NCI-H2196 treated with DMSO at 0.1 percent for 48 hours (cell line): ENCODE measurements at regions not wholly inside any gene's neighbourhood (a gene's known extent, or its start where the extent isn't known, plus 50 kb on each side); places are given as distances from the start of the nearest gene placed in this dataset.
"Not testable (repeated sequence)": the region's sequence is repeated elsewhere in the genome, so short reads cannot be mapped to it uniquely, and the experiment has no call there.

Source experiments
- DNase-seq: peaks from one replicate; lab custom pipeline; 2025; ENCODE audit not compliant: unreplicated experiment; lab: John Stamatoyannopoulos, UW

DNA sequence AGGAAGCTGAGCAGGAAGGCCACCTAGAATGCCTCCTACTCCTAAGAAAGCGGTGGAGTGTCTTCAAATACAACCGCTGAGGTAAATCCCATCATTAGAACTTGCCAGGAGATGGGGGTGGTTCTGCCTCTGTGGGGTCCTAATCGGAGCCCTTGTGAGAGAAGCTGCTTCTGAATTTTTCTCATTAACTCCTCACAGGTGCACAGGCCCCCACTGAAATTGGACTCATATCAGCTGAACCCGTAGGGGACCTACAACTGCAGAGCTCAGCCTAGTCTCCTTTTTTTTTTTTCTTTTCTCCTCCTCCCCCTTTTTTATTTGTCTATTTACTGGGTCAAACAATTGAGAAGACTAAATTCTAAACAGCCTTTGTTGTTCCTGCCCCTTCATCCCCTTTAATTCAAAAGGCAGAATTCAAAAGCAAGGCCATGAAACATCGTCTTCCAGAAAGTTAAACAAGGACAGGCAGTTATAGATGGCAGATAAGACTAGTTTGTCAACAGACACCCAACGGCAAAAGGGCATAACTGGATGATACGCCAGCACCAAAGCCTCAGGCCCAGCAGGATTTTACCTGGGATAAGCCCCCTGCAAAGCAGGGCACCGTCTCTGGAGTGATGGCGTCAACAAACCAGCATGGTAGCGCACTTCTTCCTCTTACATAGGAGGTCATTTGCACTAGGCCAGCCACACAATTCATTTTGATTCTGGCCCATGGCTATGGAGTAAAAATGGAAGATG lies 213.7 kb upstream of the HES1 start:
- DNase-seq, result no peak

DNA sequence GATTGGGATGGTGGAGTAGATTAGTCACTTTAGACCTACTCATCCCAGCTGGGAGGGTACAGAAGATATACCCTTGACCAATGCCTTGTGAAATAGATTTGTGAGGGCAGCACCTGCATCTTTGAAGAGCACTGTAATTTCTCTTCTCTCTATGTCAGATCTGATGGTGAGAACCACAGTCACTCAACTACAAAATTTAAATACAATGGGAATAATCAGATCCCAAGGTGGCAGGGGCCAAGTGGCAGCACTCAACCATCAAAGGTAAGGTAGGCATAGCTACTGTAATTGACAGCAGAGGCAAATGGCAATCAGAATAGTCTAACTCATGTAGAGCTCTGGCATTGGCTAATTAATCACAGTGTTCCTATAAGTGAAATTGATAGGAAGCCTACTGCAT lies 212.0 kb upstream of the HES1 start:
- not testable (repeated sequence) for DNase-seq

DNA sequence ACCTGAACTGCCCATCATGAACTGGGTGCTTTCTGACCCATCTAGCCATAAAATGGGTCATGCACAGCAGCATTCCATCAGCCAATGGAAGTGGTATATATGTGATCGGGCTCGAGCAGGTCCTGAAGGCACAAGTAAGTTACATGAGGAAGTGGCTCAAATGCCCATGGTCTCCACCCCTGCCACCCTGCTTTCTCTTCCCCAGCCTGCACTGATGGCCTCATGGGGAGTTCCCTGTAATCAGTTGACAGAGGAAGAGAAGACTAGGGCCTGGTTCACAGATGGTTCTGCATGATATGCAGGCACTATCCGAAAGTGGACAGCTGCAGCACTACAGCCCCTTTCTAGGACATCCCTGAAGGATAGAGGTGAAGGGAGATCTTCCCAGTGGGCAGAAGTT lies 209.9 kb upstream of the HES1 start:
- DNase-seq, result not testable (repeated sequence)

DNA sequence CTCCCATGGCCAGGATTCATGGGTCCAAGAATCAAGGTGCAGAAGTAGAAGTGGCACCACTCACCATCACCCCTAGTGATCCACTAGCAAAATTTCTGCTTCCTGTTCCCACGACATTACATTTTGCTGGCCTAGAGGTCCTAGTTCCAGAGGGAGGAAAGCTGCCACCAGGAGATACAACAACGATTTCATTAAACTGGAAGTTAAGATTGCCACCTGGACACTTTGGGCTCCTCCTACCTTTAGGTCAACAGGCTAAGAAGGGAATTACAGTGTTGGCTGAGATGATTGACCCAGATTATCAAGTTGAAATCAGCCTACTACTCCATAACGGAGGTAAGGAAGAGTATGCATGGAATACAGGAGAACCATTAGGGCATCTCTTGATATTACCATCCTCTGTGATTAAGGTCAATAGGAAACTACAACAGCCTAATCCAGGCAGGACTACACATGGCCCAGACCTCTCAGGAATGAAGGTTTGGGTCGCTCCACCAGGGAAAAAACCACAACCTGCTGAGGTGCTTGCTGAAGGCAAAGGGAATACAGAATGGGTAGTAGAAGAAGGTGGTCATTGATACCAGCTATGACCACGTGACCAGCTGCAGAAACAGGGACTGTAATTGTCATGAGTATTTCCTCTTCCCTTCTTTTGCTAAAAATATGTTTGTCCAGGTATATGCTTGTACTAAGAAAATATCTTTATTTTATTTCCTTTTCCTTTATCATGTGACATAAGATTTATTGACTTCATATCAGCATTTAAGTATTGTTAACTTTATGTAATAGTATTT lies 208.3 kb upstream of the HES1 start:
- not testable (repeated sequence) for DNase-seq

DNA sequence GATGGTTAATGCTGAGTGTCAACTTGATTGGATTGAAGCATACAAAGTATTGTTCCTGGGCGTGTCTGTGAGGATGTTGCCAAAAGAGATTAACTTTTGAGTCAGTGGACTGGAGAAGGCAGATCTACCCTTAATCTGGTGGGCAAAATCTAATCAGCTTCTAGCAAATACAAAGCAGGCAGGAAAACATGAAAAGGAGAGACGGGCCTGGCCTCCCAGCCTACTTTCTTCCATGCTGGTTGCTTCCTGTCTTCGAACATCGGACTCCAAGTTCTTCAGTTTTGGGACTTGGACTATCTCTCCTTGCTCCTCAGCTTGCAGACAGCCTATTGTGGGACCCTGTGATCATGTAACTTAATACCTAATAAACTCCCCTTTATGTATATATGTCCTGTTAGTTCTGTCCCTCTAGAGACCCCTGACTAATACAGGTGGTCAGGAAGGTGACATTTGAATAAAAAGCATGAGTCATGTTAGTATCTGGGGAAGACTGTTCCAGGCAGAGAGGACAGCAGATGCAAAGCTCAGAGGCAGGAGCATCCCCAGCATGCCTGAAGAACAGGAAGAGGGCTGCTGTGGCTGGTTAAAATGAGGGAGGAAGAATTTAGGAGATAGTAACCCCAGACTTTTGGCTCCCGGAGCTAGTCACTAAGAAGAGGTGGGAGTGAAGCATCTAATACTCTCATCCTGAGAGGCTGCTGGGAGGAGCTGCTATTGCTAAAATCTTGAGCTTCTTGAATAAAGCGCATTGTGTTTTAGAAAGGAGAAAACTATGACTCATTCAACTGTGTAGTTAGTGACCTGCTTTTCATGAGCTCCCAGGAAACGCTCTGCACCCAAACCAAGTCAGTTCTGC lies 207.4 kb upstream of the HES1 start:
- peak; percentile 42 for DNase-seq

DNA sequence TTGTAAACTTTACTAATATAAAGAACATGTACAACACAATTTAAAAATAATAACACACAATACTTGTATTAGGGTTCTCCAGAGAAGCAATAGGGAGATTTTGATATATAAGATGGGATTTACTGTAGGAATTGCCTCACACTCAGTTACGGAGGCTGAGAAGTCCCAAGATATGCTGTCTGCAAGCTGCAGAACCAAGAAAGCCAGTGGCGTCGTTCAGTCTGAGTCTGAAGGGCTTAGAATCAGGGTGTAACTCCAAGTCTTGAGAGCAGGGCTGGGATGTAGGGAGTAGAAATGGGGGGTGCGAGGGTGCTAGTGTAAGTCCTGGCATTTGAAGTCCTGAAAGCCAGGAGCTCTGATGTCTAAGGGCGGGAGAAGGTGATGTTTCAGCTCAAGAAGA lies 206.6 kb upstream of the HES1 start:
- no peak for DNase-seq

DNA sequence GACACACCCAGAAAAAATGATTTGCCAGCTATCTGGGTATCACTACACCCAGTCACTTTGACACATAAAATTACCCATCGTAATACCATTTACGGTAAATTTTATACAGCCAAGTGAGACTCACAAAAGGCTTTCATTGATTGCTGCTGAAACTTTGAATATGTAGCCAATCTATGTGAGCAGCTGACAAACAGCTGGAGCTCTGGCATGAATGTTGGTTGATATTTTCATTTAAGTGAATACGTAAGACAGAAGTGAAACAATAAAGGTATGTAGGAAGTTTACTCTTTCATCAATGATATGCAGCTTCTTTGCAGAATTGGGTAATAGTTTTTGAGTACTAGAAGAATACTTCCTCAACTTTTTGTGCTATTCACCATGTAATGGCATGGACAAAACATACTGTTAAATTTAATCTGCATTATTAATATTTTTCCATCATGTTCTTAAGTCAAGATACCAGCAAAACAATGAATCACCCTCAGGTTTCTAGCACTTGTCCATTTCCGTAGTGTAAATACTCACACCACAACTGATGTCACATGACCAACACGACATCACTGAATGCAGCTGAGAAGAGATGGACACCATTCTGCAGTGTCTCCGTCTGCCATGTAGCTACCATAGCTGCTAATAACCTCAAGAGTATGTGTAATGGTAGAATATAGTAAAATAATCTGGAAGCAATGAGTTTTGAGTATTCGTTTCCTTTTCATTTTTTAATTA lies 205.9 kb upstream of the HES1 start:
- no peak for DNase-seq

DNA sequence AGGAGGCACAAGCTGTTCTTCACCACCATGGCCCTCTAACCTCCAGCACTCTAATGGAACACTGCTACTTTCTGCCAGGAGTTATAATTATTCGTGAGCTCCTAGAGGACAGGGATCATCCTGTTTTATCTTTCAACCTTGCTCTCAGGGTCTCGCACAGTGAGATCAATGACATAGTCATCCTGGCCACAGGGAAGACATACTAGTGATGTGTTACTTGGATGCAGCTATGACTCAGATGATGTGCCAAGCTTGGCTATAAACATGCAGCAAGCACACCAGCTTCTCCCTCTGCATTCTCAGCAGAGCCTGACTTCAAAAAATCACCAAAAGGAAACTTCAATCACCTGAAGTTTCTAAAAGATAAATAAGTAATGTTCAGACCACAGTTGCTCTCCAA lies 203.8 kb upstream of the HES1 start:
- DNase-seq, result no peak

DNA sequence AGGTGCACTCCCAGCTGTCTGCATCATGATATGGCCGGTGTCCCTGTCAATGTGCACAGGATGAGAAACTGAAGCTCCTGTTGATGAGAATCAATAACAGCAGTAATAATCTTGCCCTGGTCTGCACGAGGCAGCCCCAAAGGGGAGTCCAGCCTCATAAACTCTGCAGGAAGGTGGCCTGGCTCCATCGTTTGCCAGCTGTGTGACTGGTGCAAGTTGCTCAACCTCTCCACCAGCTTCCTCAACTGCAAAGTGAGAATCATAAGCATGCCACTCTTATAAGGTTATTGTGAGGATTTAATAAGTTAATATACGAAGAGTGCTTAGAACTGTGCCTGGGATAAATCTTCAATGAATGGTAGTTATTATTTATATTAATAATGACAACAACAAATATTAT lies 203.4 kb upstream of the HES1 start:
- no peak for DNase-seq

DNA sequence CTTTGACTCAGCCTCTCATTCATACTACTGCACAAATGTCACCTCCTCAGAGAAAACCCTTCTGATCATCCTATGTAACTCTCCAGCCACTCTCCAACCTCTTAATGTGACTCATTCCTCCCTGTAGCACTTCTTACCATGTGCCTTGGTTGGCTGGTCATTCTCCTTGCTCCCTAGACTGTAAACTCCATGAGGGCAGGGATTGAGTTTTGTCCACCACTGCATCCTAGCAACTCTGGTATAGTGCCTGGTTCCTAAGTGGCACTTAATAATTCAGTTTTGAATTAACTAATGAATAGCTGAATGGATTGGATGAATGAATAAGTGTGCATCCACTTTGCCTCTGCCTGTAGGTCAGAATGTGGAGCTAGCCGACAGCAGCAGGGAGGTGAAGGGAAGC lies 202.5 kb upstream of the HES1 start:
- no peak for DNase-seq

DNA sequence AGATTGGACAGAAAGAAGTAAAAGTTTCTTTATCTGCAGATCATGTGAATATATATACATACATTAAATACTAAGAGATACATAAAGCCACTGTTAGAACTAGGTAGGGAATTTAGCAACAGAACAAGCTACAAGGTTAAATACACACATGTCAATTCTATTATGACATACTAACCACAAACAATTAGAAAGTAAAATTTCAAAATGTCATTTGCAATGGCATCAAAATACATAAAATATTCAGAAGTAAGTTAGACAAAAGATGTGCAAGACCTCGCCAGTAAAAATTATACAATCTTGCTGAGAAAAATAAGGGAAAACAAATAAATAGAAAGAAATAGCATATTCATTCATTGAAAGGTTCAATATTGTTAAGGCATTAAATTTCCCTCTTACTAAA lies 200.0 kb upstream of the HES1 start:
- no peak for DNase-seq

DNA sequence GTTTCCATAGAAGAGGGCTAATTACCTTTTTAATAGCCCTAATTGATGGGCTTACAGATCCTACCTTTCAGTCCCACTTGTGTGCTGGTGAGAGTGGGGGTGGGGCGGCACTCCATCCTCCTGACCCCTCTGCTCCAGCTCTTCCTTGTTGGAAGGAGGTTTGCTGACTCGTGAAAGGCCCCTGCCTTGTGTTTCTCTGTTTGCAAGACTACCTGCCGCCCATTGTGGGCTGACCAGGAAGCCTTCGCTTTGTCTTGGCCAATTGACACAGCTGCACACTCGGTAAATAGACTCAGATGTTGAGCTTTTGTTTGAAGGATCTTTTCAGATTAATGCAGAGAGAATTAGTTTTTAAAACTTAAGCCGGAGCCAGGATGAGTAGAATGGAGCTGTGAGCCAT lies 197.3 kb upstream of the HES1 start:
- DNase-seq, result peak; percentile 99

DNA sequence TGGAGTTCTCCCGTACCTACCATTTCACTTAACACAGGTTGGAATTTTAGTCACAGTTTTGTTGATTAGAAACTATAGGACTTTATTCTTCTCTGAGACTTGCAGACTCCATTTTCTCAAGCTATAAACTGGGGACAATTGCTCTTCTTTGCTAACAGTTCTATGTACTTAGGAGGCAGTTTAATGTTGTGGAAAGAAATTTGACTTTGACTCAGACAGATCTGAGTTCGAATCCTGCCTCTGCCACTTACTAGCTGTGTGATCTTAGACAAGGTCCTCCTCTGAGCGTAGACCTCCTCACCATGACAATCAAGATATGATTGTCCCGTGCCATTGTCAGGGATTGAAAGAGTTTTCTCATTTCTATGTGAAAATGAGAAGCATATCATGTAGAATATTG lies 196.4 kb upstream of the HES1 start:
- no peak for DNase-seq

DNA sequence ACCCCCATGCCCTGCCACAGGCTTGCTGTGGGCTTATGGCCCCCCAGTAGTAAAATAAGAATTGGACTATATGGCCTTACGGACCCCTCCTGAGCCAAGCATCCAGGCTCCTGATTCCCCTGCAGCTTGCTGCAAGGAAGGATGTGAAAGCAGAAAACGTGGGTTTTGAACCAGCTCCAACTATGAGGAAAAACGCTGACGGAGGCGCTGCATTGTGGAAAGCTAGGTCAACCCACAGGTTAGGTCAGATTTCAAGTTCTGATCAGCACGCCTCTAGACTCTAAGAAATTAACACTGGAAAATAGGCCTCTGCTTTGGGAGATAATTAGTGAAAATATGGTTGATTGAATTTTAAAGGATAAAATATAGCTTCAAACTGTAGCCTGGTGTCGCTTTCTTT lies 195.4 kb upstream of the HES1 start:
- peak; percentile 53 for DNase-seq

DNA sequence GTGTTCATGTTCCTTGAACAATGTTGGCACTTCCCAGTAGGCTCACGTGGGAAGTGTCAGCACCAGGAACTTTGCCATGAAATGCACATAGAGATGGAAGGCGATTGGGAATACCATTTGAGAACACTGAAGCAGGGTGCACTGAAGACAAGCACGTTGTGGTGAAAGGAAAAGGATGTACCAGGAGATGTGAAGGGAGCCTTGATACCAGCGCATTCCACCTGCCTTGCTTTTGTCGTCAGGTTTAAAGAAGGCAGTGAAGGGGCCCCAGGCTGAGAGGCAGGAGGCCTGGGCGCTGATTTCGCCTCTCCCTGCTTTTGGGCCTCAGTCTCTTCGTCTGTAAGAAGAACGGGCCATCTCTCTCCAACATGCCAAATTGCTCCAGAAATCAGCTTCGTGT lies 194.5 kb upstream of the HES1 start:
- no peak for DNase-seq

DNA sequence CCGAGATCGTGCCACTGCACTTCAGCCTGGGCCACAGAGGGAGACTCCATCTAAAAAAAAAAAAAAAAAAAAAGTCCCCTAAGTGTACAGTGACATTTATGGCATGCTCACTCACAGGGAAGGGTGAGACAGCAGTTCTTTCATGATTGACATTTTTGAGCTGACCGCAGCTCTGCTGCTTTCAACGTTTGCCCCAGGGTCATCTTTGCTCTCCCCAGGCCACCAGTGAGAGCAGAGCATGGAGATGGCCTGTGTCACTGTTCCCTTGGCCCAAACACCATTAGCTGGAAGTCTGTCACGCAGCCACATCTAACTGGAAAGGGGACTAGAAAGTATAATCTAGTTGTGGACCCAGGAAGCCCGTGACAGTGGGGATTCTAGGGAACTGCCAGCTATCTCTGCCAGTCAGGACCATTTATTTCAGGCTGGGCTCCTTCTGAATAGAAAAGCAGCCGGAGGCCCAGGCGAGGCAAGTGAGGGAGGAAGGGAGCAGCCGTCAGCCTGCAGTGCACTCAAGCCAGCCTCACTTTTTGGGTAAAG lies 193.4 kb upstream of the HES1 start:
- no peak for DNase-seq

DNA sequence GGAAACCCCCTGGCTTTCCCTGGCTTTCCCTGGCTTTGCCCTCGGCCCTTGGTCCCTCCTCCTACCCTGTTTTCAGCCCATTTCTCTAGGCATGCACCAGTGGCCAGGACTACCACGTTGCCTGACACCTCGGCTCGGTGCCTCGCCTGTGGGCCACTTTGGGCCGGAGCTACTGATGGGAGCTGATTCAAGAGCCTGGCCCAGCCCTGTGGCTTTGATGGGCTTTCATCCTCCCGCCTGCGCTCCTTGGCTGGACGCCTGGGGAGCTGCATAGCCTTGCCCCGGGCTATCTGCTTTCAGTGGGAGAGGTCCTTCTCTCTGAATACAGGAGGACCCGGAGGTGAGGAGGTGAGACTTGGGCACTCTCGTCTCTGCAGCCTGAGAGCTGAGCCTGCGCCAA lies 192.7 kb upstream of the HES1 start:
- DNase-seq, result peak; percentile 49

DNA sequence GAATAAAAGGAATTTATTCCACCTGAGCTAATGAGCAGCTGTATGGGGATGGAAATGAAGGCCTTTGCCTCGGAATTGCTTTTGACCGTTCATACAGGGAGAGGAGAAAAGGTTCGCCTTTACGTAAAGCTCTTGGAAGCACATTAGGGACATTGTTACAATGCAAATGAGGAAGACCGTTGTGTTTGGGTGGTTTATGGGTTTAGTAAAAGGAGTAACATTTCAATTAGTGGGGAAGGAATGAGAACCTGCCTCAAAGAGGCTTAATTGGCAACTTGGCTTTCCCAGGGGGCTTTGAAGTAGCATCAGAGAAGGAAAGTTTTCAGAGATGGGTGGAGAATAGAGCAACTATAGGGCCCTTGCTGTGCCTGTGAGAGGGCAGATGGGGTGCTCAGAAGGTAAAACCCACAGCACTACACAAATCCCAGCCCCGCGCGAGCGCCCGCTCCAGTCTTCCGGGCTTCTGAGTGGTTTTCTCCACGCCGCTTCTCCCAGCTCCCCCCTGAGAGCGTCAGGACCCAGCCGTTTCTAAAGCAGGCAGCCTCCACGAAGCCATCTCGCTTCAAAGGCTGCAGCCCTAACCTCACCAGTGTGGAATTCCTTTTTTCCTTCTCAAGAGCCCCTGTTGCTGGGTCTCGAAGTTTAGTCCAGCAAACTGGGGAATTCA lies 192.0 kb upstream of the HES1 start:
- DNase-seq, result no peak

DNA sequence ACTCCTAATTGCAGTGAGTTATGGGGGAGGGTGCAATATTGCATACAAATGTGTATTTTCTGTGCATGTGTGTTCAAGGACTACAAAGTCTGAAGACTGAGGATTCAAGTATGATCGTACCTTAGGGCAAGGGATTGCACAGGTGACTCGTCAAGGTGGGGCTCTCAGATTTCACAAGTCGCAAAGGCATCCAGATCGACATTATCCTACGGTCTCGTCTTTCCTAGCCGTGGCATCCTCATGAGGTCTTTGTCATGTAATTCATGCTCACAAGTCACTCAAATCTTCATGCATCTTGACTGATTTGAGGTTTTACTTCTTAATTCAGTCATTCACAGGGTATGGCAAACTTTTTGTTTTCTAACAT lies 191.4 kb upstream of the HES1 start:
- no peak for DNase-seq

DNA sequence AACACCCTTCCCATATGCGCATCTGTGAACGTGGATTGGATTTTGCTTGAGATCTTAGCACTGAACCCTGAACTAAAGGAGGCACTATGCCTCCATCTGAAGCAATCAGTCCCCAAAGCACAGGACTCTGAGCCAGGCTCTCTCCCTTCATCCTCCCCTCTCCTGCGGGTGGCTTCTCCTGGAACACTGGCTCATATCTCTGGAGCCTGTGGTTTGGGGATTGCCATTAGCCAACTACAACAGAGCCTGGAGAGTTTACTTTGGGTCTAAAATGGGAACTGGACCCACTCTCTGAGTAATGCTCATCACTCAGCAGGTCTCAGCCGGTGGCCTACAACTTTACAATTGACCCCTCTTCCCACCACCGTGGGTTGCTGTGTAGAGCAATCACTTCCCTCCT lies 190.8 kb upstream of the HES1 start:
- DNase-seq, result no peak
